ENCODE measurements at regions not wholly inside any gene's neighbourhood (a gene's known extent, or its start where the extent isn't known, plus 50 kb on each side); places are given as distances from the start of the nearest gene placed in this dataset. TPM values are rescaled to one million over a fixed set of nuclear protein-coding genes. Genes with fewer than 3 reads are reported as not detected.

GRCh38 chr12:24015833-24016160 is 66.3 kb upstream of the SOX5 start:
- no peak overlapping the region for H3K4me3 ChIP-seq (ENCODE audit: low read depth, low read length)
- DNase-seq (ENCODE audit: low read depth), result no peak
- TF ChIP-seq CTCF (IDR thresholded peaks at IDR 0.05; ENCODE audit: insufficient read depth, low read depth, low read length), result no peak

DNA sequence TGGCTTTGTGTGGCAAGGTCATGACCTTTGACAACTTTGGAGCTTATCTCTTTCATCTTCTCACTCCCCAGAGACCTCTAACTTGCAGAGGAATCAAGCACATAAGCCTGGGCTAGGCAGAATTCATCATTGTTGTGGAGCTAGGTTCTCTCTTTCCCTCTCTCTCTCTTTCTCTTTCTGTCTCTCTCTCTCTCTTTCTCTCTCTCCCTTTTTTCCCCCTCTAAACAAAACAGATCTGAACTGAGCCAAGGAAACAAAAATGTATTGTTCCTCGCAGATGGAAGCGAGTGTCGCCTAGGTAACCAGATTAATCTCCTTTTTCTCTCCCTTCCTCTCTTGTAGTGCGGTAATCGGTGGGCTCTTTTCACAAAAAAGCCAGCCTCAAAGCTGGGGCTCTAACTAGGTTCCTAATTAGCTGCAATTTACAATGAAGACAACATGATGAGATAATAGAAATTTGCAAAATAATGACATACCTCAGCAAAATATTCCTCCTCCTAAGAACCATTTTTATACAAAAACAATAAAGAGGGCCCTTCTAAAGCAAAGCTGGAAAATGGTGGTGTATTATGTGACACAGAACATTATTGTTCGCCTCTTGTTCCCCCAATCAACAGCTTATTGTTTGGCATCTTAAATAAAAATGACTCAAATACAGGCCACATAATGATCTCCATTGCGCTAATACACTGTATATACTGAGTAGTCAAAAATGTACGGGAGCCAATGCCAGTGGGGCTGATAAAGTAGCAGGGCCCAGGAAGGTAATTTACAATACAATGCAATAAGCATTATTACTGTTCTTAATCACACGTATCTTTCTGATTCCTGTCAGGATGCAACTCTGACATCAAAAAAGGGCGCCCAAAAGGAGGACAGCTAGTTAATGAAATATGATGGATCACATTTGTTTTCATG is 65.7 kb upstream of the SOX5 start:
- H3K4me3 ChIP-seq (ENCODE audit: low read depth, low read length), result no peak overlapping the region
- DNase-seq (ENCODE audit: low read depth), result no peak
- no peak for TF ChIP-seq CTCF (IDR thresholded peaks at IDR 0.05; ENCODE audit: insufficient read depth, low read depth, low read length)

GRCh38 chr12:24014240-24014639 is 64.8 kb upstream of the SOX5 start:
- no peak for TF ChIP-seq CTCF (IDR thresholded peaks at IDR 0.05; ENCODE audit: insufficient read depth, low read depth, low read length)
- DNase-seq (ENCODE audit: low read depth), result no peak
- no peak overlapping the region for H3K4me3 ChIP-seq (ENCODE audit: low read depth, low read length)

- H3K4me3 ChIP-seq (ENCODE audit: low read depth, low read length), result no peak overlapping the region
- peak; percentile 24 for TF ChIP-seq CTCF (IDR thresholded peaks at IDR 0.05; ENCODE audit: insufficient read depth, low read depth, low read length)
- no peak for DNase-seq (ENCODE audit: low read depth)
These were observed 63.1 kb upstream of the SOX5 start for GRCh38 chr12:24012528-24012927.

DNA sequence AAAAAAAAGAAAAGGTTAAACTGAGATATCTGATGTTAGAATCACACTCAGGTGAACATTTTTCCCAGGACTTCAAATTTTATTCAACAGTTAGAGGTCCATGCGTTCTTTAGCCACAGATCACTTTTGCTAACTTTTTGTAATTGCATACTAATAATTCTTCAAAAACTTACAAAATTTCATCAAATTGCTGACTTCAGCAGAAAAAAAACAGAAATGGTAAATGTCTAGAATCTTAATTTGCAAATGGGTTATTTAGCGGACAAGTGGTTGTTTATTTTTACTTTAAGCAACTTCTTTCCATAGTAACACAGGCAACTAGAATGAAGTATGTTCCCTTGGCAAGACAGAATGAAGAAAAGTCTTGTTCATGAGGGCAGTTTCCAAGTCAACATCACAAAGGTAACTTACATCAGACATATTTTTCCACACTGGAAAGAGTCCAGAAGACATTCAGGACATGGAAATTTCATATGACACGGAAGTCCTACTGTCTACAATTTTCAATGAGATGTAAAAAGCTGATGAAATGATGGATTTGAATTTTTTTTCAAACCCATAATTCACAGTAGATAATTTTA is 62.5 kb upstream of the SOX5 start:
- no peak overlapping the region for H3K4me3 ChIP-seq (ENCODE audit: low read depth, low read length)
- TF ChIP-seq CTCF (IDR thresholded peaks at IDR 0.05; ENCODE audit: insufficient read depth, low read depth, low read length), result no peak
- no peak for DNase-seq (ENCODE audit: low read depth)

DNA sequence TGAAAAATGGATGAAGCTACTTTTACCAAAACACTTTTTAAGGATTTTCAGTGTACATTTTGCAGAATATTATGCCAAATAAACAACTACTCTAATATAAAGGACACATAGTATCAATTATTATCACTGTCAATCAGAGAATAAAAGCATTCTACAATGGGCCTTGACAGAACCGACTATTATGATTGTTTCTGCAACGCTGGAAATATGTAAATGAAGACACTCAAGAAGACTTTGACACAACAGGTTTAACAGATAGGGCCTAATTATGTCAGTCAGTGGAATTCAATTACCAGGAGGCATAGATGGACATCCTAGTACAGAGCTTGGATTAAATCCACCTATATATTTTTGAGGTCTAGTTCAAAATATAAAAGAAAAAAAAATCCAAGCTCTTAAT is 58.7 kb upstream of the SOX5 start:
- TF ChIP-seq CTCF (IDR thresholded peaks at IDR 0.05; ENCODE audit: insufficient read depth, low read depth, low read length), result no peak
- H3K4me3 ChIP-seq (ENCODE audit: low read depth, low read length), result no peak overlapping the region
- no peak for DNase-seq (ENCODE audit: low read depth)

Small RNA genes in the stretch of these regions (small RNA-seq; reads per million reads assigned to genes)
- gene MIR920 (not detected), gene RN7SL38P (not detected)

Data from fibroblast of villous mesenchyme (primary cell).